CD14-positive monocyte (primary cell): ENCODE measurements at regions not wholly inside any gene's neighbourhood (a gene's known extent, or its start where the extent isn't known, plus 50 kb on each side); places are given as distances from the start of the nearest gene placed in this dataset.

Source experiments
- DNase-seq, 3 donors: peaks; one replicate each; pipeline ENCODE4 v3.0.0-alpha.2; 2011 to 2022
- H2AFZ ChIP-seq: 2 replicates; pipeline ENCODE4 v1.6.0; 2012; ENCODE audit warnings: mild to moderate bottlenecking, low read depth, low read length, inconsistent platforms; ENCODE audit not compliant: insufficient read depth, poor library complexity, severe bottlenecking
- H3K27ac ChIP-seq, 2 donors: 1 replicate in 1 of 2; 2 replicates in 1 of 2; pipeline ENCODE4 v1.5.1; 2012 to 2013; ENCODE audit warnings: low read length in 2 of 2, control low read depth in 1 of 2, inconsistent platforms in 1 of 2, low read depth in 1 of 2, mild to moderate bottlenecking in 1 of 2
- H3K27me3 ChIP-seq, 2 donors: one replicate each; pipeline versions ENCODE4 v1.6.0 to v1.6.1; 2011 to 2013; ENCODE audit warnings: low read length in 2 of 2; ENCODE audit not compliant: control insufficient read depth in 2 of 2, insufficient read depth in 2 of 2
- H3K36me3 ChIP-seq, 2 donors: replicated peaks in 1 of 2; 1 replicate in 1 of 2; 2 replicates in 1 of 2; pipeline versions ENCODE4 v1.5.1 to v1.6.1; 2012 to 2013; ENCODE audit warnings: low read length in 2 of 2, control low read depth in 1 of 2, inconsistent platforms in 1 of 2, mild to moderate bottlenecking in 1 of 2; ENCODE audit not compliant: insufficient read depth in 2 of 2, control insufficient read depth in 1 of 2
- H3K4me1 ChIP-seq, 2 donors: 1 replicate in 1 of 2; 2 replicates in 1 of 2; pipeline versions ENCODE4 v1.5.1 to v1.6.1; 2012 to 2013; ENCODE audit warnings: low read length in 2 of 2, control low read depth in 1 of 2, inconsistent platforms in 1 of 2, mild to moderate bottlenecking in 1 of 2, moderate library complexity in 1 of 2; ENCODE audit not compliant: insufficient read depth in 2 of 2, control insufficient read depth in 1 of 2
- H3K4me2 ChIP-seq: replicated peaks from 2 replicates; pipeline ENCODE3; 2012; ENCODE audit warnings: low read length, moderate library complexity, mild to moderate bottlenecking; ENCODE audit not compliant: poor library complexity, severe bottlenecking; ENCODE audit errors: extremely low read depth
- H3K4me3 ChIP-seq, 3 experiments: fragments of 200-600 bp in 1 of 3; sonication (generic) in 1 of 3; replicated peaks in 1 of 3; 1 replicate in 2 of 3; 2 replicates in 1 of 3; pipeline ENCODE4 v1.5.1; 2011 to 2013; ENCODE audit warnings: low read length in 3 of 3, mild to moderate bottlenecking in 3 of 3, control low read depth in 2 of 3, low read depth in 2 of 3, inconsistent platforms in 1 of 3, moderate library complexity in 1 of 3
- H3K79me2 ChIP-seq: 2 replicates; pipeline ENCODE4 v1.6.0; 2012; ENCODE audit warnings: mild to moderate bottlenecking, control low read depth, inconsistent platforms, low read length, moderate library complexity; ENCODE audit not compliant: insufficient read depth
- H3K9ac ChIP-seq: 2 replicates; pipeline ENCODE4 v1.6.0; 2017; ENCODE audit warnings: low read length, mild to moderate bottlenecking; ENCODE audit not compliant: insufficient read depth, poor library complexity, severe bottlenecking
- H3K9me3 ChIP-seq, 2 donors: replicated peaks in 1 of 2; 1 replicate in 1 of 2; 2 replicates in 1 of 2; pipeline versions ENCODE4 v1.5.1 to v1.6.1; 2012 to 2013; ENCODE audit warnings: low read length in 2 of 2, control low read depth in 1 of 2; ENCODE audit not compliant: control insufficient read depth in 1 of 2, insufficient read depth in 1 of 2
- H4K20me1 ChIP-seq: 2 replicates; pipeline ENCODE4 v1.6.0; 2012; ENCODE audit warnings: mild to moderate bottlenecking, low read length, control low read depth, moderate library complexity; ENCODE audit not compliant: insufficient read depth
- H3K27ac Mint-ChIP-seq, 7 donors: one replicate each; pipeline ENCODE4 v1.8.0; 2020; ENCODE audit warnings: mild to moderate bottlenecking in 7 of 7, mixed read lengths in 7 of 7, moderate library complexity in 6 of 7, inconsistent platforms in 2 of 7
- H3K27me3 Mint-ChIP-seq, 3 donors: one replicate each; pipeline ENCODE4 v1.8.0; 2021 to 2022; ENCODE audit warnings: low read depth in 3 of 3, mild to moderate bottlenecking in 3 of 3, mixed read lengths in 3 of 3, moderate library complexity in 3 of 3, inconsistent platforms in 1 of 3
- H3K36me3 Mint-ChIP-seq, 2 donors: one replicate each; pipeline ENCODE4 v1.8.0; 2020; ENCODE audit warnings: mixed read lengths in 2 of 2, inconsistent platforms in 1 of 2, mild to moderate bottlenecking in 1 of 2
- H3K4me1 Mint-ChIP-seq: one replicate; pipeline ENCODE4 v1.8.0; 2020; ENCODE audit warnings: mild to moderate bottlenecking, mixed read lengths
- H3K4me3 Mint-ChIP-seq, 2 donors: one replicate each; pipeline ENCODE4 v1.8.0; 2020; ENCODE audit warnings: mild to moderate bottlenecking in 2 of 2, mixed read lengths in 2 of 2, moderate library complexity in 1 of 2
- H3K9me3 Mint-ChIP-seq, 7 donors: one replicate each; pipeline ENCODE4 v1.8.0; 2020 to 2022; ENCODE audit warnings: mixed read lengths in 7 of 7, mild to moderate bottlenecking in 6 of 7, moderate library complexity in 6 of 7, inconsistent platforms in 2 of 7
- WGBS: methylation state at CpG from one replicate; pipeline ENCODE4 v1.1.5; 2013; ENCODE audit warnings: missing lambda C conversion rate; ENCODE audit not compliant: insufficient coverage; 5-methylcytosine and 5-hydroxymethylcytosine counted together
- intact Hi-C, 2 donors: fragments of 100-400 bp; cut with micrococcal nuclease; formaldehyde crosslinking; loops; one replicate each; pipeline versions ENCODE4 v1.15.0 to v1.15.1; 2023
- TF ChIP-seq, protein P1 (sequence below): fragments of 200-600 bp; IDR thresholded peaks from one replicate; pipeline ENCODE4 v1.8.0; 2022; ENCODE audit warnings: antibody characterized with exemption, mild to moderate bottlenecking

GRCh38 chr4:23484689-23485088, 405.2 kb downstream of the PPARGC1A start:
- Histone ChIP-seq H3K79me2 (no peaks in the 10 kb centered on the region), H3K9ac (no peak overlapping the region), H3K4me2 (no peak overlapping the region), H2AFZ (no peak overlapping the region), H3K27me3 (no peaks in the 10 kb centered on the region), H3K4me3 (no peak overlapping the region), H3K4me1 (no peaks in the 10 kb centered on the region), H3K27ac (no peak overlapping the region), H4K20me1 (no peaks in the 10 kb centered on the region), H3K9me3 (no peaks in the 10 kb centered on the region), H3K36me3 (no peaks in the 10 kb centered on the region)
- Mint-ChIP-seq H3K27ac (no peak overlapping the region), H3K36me3 (no peaks in the 10 kb centered on the region), H3K4me1 (no peaks in the 10 kb centered on the region), H3K27me3 (peaks cover 0 to 2% (median 0%) of the 10 kb centered on the region in 3 donors), H3K4me3 (no peak overlapping the region), H3K9me3 (peaks cover 0 to 3% (median 0%) of the 10 kb centered on the region in 7 donors)
- TF ChIP-seq, protein P1, sequence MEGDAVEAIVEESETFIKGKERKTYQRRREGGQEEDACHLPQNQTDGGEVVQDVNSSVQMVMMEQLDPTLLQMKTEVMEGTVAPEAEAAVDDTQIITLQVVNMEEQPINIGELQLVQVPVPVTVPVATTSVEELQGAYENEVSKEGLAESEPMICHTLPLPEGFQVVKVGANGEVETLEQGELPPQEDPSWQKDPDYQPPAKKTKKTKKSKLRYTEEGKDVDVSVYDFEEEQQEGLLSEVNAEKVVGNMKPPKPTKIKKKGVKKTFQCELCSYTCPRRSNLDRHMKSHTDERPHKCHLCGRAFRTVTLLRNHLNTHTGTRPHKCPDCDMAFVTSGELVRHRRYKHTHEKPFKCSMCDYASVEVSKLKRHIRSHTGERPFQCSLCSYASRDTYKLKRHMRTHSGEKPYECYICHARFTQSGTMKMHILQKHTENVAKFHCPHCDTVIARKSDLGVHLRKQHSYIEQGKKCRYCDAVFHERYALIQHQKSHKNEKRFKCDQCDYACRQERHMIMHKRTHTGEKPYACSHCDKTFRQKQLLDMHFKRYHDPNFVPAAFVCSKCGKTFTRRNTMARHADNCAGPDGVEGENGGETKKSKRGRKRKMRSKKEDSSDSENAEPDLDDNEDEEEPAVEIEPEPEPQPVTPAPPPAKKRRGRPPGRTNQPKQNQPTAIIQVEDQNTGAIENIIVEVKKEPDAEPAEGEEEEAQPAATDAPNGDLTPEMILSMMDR: no peak
- 38% methylated on average over 3 of the region's 4 CpGs for WGBS
- no peak for DNase-seq
- intact Hi-C loops: no loop called here

DNA sequence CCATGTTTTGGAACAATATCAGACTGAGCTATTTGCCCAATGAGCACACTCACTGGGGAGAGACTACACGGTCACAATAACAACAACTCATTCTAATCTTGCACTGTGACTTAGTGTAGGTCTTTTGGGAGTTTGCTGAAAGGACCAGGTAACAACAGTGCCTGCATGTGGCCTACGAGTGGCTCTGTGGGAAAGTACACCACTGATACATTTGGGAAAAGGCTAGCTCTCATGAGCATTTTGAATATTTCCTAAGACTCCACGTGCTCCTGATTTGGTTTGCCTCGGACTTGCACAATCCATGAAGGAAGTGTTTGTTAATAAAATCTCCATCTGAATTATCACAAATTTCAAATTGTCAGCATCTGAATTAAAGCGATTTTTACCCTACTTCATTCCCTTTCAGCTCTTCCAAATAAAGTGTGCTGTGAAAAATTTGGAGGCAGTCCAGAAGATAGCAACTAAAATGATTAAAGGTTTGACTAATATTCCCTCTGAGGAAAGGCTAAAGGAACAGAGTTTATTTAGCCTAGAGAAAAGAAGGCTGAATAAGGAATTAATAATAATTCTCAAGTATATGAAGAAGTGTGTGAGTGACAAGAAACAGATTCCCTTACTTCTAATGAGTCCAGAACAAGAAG, 406.4 kb downstream of the PPARGC1A start:
- Histone ChIP-seq H3K79me2 (no peaks in the 10 kb centered on the region), H3K9ac (no peak overlapping the region), H3K4me1 (no peaks in the 10 kb centered on the region), H3K27ac (no peak overlapping the region), H3K27me3 (no peaks in the 10 kb centered on the region), H3K9me3 (no peaks in the 10 kb centered on the region), H3K4me3 (no peak overlapping the region), H3K36me3 (no peaks in the 10 kb centered on the region), H3K4me2 (no peak overlapping the region), H2AFZ (no peak overlapping the region), H4K20me1 (no peaks in the 10 kb centered on the region)
- Mint-ChIP-seq H3K36me3 (no peaks in the 10 kb centered on the region), H3K4me1 (no peaks in the 10 kb centered on the region), H3K9me3 (peaks cover 0 to 5% (median 0%) of the 10 kb centered on the region in 7 donors), H3K27ac (no peak overlapping the region), H3K4me3 (no peak overlapping the region), H3K27me3 (no peaks in the 10 kb centered on the region)
- intact Hi-C loops: no loop called here
- TF ChIP-seq, protein P1: no peak
- no peak for DNase-seq
- no CpG with 5 or more reads among the region's 5 CpGs for WGBS
